Kidney tubule cell (primary cell): ENCODE measurements at regions not wholly inside any gene's neighbourhood (a gene's known extent, or its start where the extent isn't known, plus 50 kb on each side); places are given as distances from the start of the nearest gene placed in this dataset.

Source experiments
- DNase-seq: peaks from one replicate; pipeline ENCODE4 v3.0.0-alpha.2; 2018; ENCODE audit warnings: low spot score

- DNase-seq, result no peak
Measured at GRCh38 chr12:19953734-19954133, 414.6 kb upstream of the PDE3A start.

GRCh38 chr12:19954163-19954562 is 414.2 kb upstream of the PDE3A start:
- DNase-seq, result no peak

- DNase-seq, result no peak
Measured at GRCh38 chr12:19957308-19958125, 410.8 kb upstream of the PDE3A start.

- no peak for DNase-seq
Measured at GRCh38 chr12:19958389-19958788, 409.9 kb upstream of the PDE3A start.

DNA sequence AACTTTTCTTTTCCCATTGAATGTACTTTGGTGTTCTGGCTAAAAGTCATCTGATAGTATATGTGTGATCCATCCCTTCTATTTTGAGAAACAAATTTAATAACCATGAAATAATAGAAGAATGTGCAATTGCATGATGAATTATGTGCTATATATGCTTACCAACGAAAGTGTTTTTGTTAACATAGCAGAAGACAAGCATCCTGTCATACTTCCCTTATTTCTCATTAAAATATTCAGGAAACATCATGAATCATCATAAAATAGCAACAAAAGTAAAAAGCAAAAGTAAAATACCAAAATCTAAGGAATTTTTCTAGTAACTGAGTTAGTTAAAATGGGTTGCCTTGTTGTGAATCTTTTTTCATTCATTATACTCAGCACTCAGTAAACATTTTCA is 409.0 kb upstream of the PDE3A start:
- no peak for DNase-seq

GRCh38 chr12:19960527-19960926 is 407.8 kb upstream of the PDE3A start:
- DNase-seq, result no peak

DNA sequence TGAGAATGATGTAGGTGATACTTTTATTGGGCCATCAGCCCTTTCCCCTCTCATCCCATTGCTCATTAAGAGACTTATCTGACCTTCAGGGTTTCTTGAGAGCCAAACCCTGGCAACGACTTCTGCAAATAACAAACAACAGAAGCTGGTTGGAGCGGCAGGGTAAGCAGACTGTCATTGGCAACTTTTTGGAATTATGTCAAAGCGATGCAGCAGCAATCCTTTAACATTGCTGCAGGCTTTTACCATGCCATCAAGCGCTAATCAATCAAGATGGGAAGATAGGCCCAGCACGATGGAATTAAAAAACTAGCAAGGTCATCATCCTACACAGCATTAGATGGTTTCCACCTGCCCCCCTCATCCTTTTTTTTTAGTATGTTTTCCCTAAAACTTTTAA is 406.1 kb upstream of the PDE3A start:
- DNase-seq, result no peak

DNA sequence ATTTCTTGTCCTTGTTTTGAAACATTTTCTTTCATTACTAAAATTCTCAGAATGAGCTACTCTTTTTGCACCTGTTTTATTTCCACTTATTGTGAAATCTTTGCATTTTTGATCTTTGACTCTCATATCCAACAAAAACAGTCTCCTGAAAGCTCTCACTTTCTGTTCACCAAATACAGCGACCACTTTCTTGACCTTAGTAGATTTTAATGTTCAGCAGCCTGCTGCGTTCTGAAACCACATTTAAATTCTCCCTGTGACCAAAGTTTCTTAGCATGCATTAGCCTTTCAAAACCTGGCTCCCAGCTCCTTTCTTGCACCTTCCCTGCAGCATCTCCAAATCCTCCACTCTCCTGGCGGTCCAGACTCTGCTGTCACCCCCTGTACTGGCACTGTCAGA is 404.4 kb upstream of the PDE3A start:
- DNase-seq, result no peak

DNA sequence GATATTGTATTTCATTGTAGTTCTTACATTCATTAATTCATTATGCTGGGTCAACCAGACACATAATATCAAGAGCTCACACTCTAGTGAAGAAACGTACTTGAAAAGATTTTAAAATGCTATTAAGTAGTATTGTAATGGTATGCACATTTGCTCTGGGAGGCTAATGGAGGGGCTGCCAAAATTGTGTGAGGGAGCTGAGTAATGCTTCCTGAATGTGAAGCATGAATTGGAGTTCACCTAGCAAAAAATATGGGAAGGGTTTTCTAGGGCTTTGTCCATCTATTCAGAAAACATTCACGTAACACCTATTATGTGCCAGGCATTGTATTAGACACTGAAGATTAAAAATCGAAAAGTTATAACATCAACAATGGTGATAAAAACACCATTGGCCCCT is 403.8 kb upstream of the PDE3A start:
- DNase-seq, result no peak

GRCh38 chr12:19965196-19966038 is 402.9 kb upstream of the PDE3A start:
- DNase-seq, result no peak

DNA sequence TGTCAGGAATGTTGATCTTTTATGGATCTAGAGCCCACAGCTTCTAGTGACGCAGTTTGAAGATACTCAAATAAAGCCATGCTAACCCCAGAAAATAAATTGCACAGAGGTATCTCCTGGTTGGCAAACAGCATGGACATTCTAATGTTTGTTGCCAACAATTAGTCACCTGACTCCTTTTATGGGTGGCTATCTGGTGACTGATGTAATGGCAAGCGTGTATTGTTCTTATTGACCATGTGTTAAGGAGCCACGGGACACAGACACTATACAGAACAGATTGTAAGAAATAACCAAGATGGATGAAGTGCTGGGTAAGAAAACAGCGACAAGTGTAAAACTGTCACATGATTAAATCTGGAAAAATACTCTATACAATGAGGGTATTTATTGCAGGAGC is 401.3 kb upstream of the PDE3A start:
- DNase-seq, result no peak

DNA sequence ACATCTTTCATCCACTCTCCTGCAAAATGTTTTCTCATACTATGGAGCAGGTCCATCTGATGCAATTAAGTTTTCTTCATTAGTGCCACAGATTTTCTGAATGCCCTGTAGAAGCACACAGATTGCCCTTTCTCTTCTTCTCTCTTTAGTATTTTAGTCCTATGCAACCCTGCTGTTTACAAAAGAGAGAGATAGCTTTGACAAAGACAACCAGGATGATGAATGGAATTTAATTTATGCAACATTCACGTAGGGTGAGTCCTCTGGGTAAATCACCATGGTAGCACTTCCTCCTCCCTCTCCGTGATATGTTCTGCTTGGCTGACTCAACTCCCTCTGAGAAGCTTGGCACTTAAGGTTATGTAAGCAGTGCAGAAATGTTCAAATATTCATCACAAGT is 400.9 kb upstream of the PDE3A start:
- DNase-seq, result peak; percentile 91

DNA sequence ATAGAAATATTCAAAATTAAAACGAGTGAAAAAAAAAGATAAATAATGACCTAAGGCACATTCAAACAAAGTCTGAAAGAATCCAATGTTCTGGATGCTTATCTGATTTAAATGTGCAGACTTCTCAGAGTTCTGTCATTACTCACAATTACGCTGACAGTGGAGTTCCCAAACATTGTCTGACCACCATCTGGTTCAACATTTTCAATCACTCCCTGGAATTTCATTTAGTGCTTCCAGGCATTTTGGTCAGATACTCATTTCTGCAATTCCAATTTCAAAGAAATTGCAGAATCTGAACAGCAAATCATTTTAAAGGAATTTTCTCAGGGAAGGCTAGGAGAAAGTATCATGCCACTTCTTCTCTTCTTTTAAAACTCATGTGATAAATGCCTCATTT is 398.2 kb upstream of the PDE3A start:
- DNase-seq, result no peak

- DNase-seq, result no peak
Measured at GRCh38 chr12:19970821-19971220, 397.5 kb upstream of the PDE3A start.

DNA sequence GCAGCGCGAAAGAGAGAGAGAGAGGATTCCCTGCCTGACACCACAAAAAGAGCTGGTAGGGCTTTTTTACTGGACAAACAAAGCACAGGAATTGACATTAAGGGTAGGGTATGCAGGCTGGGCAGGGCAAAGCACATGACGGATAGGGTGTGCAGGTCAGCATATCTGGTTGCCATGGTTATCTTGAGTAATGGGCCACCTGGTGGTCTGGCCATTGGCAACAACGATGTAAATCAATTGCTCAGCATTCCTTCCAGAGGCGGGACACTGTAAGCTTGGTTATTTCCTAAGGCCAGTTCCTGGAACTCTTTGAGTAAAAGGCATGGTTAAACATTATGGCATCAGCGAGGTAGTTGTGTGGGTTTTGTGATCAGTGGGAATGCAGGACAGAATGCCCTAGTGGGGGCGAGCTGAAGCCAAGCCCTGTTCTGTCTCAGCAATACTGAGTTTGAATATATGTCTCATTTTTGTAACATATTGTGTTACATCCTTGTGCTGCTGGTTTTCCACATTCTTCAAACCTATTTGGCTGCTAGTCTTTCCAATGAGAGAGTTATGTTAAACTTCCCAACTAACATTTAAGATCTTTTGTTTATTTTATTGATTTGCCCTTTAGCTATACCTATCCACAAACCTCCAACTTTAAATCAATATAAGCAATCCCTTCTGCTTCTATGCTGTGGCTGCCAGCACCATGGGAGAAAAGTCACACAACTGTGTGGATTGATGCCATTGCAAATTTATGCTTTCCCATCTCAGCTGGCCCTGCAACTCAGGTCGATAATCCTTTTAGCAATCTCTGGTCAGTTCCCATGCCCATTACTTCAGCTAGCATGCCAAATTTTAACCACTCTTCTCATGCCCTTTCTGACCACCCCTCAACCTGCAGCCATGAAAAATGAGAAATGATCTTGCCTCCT is 396.7 kb upstream of the PDE3A start:
- peak; percentile 72 for DNase-seq

DNA sequence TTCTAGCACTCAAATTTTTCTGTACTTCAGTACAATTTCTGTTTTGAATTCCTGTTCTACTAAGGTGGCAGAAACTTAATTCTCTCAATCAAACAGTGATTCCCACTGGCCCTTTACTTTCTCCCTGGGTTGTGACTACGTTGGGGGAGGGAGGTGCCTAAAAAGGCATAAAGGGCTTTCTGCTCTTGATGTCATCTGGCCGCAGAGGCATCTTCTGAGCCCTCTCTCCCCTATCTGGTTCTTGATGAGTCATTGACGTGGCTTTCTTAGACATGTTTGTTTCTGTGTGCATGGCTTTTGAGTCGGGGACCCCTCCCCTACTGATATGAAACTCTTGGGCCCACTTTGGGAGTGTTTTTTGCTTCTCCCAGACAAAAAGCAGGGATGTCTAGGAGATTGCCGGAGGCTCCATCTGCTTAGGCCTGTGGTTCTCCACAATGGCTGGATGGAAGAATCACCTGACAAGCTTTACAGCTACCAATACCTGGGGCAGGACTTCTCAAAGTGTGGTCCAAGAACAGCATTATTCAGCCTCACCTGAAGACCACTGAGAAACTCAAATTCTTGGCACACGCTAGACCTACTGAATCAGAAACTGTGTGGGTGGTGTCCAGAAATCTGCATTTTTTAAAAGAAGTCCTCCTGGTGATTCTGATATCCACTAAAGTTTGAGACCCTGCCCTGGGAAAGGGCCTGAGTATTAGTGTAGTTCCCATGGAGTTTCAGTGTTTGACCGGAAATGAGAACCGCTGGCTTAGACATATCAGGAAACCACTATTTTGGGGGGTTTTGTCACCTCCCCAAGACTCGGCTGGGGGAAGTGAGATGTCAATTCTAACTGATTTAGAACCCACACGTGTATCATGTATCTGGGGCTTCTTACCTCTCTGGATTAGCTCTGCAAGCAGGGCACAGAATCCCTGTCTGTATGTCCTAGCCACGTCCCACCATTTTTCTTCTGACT is 395.7 kb upstream of the PDE3A start:
- DNase-seq, result no peak

DNA sequence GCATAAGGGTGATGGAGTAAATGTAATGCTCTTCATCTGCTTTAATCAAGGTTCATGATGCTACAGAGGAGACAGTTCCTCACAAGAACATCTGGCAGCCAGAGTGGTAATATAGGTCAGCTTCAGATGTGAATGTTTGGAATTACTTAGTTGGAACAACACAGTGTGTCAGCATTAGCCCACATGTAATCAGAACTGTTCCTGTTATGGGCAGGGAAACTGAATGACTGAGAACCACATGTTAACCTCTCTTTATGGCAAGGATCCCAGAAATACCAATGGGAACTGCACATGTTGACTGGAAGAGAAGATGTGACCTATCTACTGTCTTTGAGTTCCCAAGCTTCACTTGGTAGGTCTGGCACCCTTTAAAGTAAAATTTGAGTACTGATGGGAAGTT is 390.1 kb upstream of the PDE3A start:
- peak; percentile 40 for DNase-seq

DNA sequence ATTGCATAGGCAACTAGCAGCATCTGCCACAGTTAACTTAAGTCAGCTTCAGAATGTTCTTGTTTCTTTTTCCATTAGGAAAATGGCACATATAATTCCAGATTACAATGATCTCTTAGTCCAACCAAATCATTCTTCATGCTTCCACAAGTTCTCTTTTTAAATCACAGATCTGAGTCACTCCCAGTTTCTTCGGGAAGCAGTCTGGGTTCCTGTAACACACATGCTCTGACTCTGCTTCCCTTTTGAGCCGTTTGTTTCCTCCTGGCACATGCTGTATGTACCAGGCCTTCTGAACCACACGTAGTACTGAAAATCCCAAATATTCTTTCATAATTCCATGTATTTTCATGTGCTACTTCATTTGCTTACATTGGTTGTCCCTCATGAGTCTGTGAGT is 388.8 kb upstream of the PDE3A start:
- DNase-seq, result no peak

- no peak for DNase-seq
Measured at GRCh38 chr12:19981944-19982343, 386.4 kb upstream of the PDE3A start.

DNA sequence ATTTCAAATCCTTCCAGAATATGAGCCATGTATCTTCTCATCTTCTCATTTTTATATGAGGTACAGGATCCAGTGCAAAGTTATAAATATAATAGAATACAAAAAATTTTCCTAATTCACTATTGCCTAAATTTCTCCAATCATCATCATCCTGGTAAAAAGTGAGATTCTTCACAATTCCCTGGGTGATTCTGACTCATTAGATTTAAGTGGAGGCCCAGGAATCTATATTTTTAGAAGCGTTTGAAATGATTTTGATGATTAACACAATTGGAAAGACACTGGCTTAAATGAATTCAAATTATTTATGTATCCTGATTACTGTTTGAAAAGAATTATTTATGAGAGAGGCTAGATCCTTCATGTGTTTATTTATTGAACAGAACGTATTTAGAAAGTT is 380.3 kb upstream of the PDE3A start:
- no peak for DNase-seq

- no peak for DNase-seq
Measured at GRCh38 chr12:19988459-19988873, 379.9 kb upstream of the PDE3A start.
